ENCODE measurements at regions not wholly inside any gene's neighbourhood (a gene's known extent, or its start where the extent isn't known, plus 50 kb on each side); places are given as distances from the start of the nearest gene placed in this dataset.

GRCh38 chr6:95478941-95479340 lies 98.4 kb upstream of the MANEA start:
- FAIRE-seq (no peak), DNase-seq (ENCODE audit: insufficient read length, low spot score) (no peak)
- TF ChIP-seq SPI1 (IDR thresholded peaks at IDR 0.05; ENCODE audit: low read depth, low read length) (no peak), PAX5 (IDR thresholded peaks at IDR 0.05; ENCODE audit: insufficient read depth, low read length, severe bottlenecking) (no peak), POLR2A (IDR thresholded peaks at IDR 0.05; ENCODE audit: low read depth, low read length) (no peak), TAF1 (IDR thresholded peaks at IDR 0.05; ENCODE audit: low read depth, low read length) (no peak)

DNA sequence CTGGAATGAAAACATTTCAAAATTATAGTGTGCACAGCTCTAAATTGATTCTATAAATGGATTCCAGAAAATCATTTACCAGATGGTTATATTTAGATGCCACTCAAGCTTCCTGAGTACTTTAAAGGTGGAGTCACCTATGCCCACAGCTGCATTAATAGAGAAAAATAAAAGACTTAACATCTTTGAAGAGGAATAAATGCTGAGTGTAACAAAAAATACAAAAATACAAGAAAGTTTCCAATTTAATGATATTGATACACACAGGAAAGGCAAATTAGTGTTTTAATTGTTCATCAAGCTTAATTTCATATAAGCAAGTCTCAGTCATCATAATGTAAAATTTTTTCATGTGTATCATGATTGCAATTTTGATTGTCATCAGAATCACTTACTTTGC lies 89.5 kb upstream of the MANEA start:
- no peak for DNase-seq (ENCODE audit: insufficient read length, low spot score)
- TF ChIP-seq POLR2AphosphoS5 (IDR thresholded peaks at IDR 0.05; ENCODE audit: low read depth, low read length) = no peak
- no peak for TF ChIP-seq SPI1 (IDR thresholded peaks at IDR 0.05; ENCODE audit: low read depth, low read length)
- no peak for FAIRE-seq

- no peak for FAIRE-seq
- DNase-seq (ENCODE audit: insufficient read length, low spot score) = no peak
- no peak for TF ChIP-seq POU2F2 (IDR thresholded peaks at IDR 0.05; ENCODE audit: low read depth, low read length)
- no peak for TF ChIP-seq TAF1 (IDR thresholded peaks at IDR 0.05; ENCODE audit: low read depth, low read length)
- no peak for TF ChIP-seq POLR2A (IDR thresholded peaks at IDR 0.05; ENCODE audit: low read depth, low read length)
- no peak for TF ChIP-seq SPI1 (IDR thresholded peaks at IDR 0.05; ENCODE audit: low read depth, low read length)
- no peak for TF ChIP-seq POLR2AphosphoS5 (IDR thresholded peaks at IDR 0.05; ENCODE audit: low read depth, low read length)
Measured at GRCh38 chr6:95489185-95489863, 88.0 kb upstream of the MANEA start.

DNA sequence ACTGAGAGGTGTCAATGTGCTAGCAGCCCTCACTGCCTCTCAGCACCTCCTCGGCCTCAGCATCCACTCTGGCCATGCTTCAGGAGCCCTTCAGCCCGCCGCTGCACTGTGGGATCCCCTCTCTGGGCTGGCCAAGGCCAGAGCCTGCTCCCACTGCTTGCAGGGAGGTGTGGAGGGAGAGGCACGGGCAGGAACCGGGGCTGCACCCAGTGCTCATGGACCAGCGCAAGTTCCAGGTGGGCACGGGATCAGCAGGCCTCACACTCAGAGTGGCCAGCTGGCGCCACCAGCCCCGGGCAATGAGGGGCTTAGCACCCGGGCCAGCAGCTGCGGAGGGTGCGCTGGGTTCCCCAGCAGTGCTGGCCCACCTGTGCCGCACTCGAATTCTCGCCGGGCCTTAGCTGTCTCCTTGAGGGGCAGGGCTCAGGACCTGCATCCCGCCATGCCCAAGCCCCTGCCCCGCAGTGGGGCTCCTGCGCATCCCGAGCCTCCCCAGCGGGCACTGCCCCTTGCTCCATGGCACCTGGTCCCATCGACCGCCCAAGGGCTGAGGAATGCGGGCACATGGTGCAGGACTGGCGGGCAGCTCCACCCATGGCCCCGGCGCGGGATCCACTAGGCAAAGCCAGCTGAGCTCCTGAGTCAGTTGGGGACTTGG lies 80.4 kb upstream of the MANEA start:
- no peak for DNase-seq (ENCODE audit: insufficient read length, low spot score)
- TF ChIP-seq PAX5 (IDR thresholded peaks at IDR 0.05; ENCODE audit: insufficient read depth, low read length, severe bottlenecking) = no peak
- TF ChIP-seq POU2F2 (IDR thresholded peaks at IDR 0.05; ENCODE audit: low read depth, low read length) = no peak
- no peak for TF ChIP-seq SPI1 (IDR thresholded peaks at IDR 0.05; ENCODE audit: low read depth, low read length)
- TF ChIP-seq POLR2AphosphoS5 (IDR thresholded peaks at IDR 0.05; ENCODE audit: low read depth, low read length) = no peak
- no peak for TF ChIP-seq TAF1 (IDR thresholded peaks at IDR 0.05; ENCODE audit: low read depth, low read length)
- FAIRE-seq = no peak

DNA sequence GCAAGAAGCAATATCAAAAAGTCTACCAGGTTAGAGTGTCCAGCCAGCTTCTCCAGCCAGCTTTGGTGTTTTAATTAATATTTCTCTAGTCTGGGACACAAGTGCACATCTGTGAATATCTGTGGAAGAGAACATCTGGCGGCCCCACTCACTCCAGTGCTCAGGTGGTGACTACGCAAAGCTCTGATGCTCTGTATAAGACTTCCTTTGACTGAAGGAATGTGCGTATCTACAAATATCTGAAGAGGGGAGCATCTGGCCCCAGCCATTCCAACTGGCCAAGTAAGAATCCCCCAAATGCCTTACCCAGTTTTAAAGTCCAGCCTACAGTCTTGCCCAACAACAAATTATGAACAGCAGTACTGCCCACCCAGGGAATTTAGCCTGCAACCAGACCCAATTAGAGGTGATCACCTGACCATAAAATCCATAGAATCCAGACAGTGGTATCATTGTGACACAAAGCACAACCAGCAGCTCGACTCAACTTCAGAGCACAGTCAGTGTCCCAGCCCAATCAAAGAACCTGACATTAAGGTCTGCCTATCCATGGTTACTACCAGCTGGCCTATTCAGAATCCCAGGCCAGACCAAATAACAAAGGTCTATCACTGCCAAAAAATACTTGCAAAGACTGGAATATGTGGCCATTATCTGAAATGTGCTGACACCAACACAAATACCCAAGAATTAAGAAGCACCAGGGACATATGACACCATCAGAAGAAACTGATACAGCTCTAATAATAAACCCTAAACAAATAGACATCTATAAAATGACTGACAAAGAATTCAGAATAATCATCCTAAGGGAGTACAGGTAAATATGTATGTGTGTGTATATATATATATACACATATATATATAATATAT lies 76.1 kb upstream of the MANEA start:
- TF ChIP-seq POLR2A (IDR thresholded peaks at IDR 0.05; ENCODE audit: low read depth, low read length) (no peak), POLR2AphosphoS5 (IDR thresholded peaks at IDR 0.05; ENCODE audit: low read depth, low read length) (no peak), TAF1 (IDR thresholded peaks at IDR 0.05; ENCODE audit: low read depth, low read length) (no peak), PAX5 (IDR thresholded peaks at IDR 0.05; ENCODE audit: insufficient read depth, low read length, severe bottlenecking) (no peak), POU2F2 (IDR thresholded peaks at IDR 0.05; ENCODE audit: low read depth, low read length) (no peak), SPI1 (IDR thresholded peaks at IDR 0.05; ENCODE audit: low read depth, low read length) (no peak)
- FAIRE-seq = no peak

GRCh38 chr6:95503568-95503967 lies 73.8 kb upstream of the MANEA start:
- FAIRE-seq (no peak), DNase-seq (ENCODE audit: insufficient read length, low spot score) (no peak)
- no peak for TF ChIP-seq PAX5 (IDR thresholded peaks at IDR 0.05; ENCODE audit: insufficient read depth, low read length, severe bottlenecking)
- TF ChIP-seq TAF1 (IDR thresholded peaks at IDR 0.05; ENCODE audit: low read depth, low read length) = no peak
- no peak for TF ChIP-seq POU2F2 (IDR thresholded peaks at IDR 0.05; ENCODE audit: low read depth, low read length)
- no peak for TF ChIP-seq POLR2A (IDR thresholded peaks at IDR 0.05; ENCODE audit: low read depth, low read length)
- no peak for TF ChIP-seq SPI1 (IDR thresholded peaks at IDR 0.05; ENCODE audit: low read depth, low read length)
- TF ChIP-seq POLR2AphosphoS5 (IDR thresholded peaks at IDR 0.05; ENCODE audit: low read depth, low read length) = no peak

More for the DNA sequence above, 76.1 kb upstream of the MANEA start:
- no peak for DNase-seq (ENCODE audit: insufficient read length, low spot score)

DNA sequence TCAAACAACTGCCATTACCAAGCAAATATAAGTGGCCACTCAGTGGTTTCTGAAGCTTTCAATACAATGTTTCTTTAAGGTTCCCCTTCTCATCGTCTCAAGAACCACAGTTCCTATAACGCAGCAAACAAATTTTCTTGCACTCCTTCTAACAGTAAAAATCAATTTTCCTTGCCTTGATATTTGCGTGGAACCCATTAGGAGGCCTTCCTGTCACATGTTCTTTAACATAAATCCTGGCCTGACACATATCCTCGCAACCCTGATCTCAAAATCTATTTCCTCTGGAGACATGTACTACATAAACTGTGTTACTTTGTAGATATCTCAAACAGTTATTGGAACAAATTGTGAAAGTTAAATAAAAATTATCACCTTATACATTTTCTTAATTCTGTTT lies 65.9 kb upstream of the MANEA start:
- no peak for DNase-seq (ENCODE audit: insufficient read length, low spot score)
- no peak for FAIRE-seq

DNA sequence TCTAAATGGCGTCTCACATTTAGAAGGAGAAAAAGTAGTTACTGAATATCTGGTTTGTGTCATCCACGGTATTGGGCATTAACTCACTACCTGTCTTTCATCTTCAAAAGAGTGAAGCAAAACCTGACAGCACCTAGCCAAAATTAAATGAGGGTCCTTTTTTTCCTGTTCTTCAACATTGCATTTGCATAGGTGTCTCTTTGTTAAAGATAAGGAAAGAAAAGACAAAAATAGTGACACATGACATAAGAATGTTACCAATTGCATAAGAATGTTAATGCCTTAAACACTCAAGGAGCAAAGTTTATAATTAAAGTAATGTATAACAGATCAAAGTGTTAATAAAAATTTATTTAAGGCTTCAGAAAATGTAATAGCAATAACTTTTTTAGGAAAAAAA lies 61.4 kb upstream of the MANEA start:
- no peak for FAIRE-seq
- no peak for TF ChIP-seq POLR2A (IDR thresholded peaks at IDR 0.05; ENCODE audit: low read depth, low read length)
- no peak for TF ChIP-seq POLR2AphosphoS5 (IDR thresholded peaks at IDR 0.05; ENCODE audit: low read depth, low read length)
- no peak for TF ChIP-seq TAF1 (IDR thresholded peaks at IDR 0.05; ENCODE audit: low read depth, low read length)
- no peak for TF ChIP-seq SPI1 (IDR thresholded peaks at IDR 0.05; ENCODE audit: low read depth, low read length)
- TF ChIP-seq PAX5 (IDR thresholded peaks at IDR 0.05; ENCODE audit: insufficient read depth, low read length, severe bottlenecking) = no peak
- no peak for TF ChIP-seq POU2F2 (IDR thresholded peaks at IDR 0.05; ENCODE audit: low read depth, low read length)
- no peak for DNase-seq (ENCODE audit: insufficient read length, low spot score)

More for the DNA sequence above, 65.9 kb upstream of the MANEA start:
- TF ChIP-seq POLR2A (IDR thresholded peaks at IDR 0.05; ENCODE audit: low read depth, low read length) (no peak), POLR2AphosphoS5 (IDR thresholded peaks at IDR 0.05; ENCODE audit: low read depth, low read length) (no peak), SPI1 (IDR thresholded peaks at IDR 0.05; ENCODE audit: low read depth, low read length) (no peak), POU2F2 (IDR thresholded peaks at IDR 0.05; ENCODE audit: low read depth, low read length) (no peak), PAX5 (IDR thresholded peaks at IDR 0.05; ENCODE audit: insufficient read depth, low read length, severe bottlenecking) (no peak), TAF1 (IDR thresholded peaks at IDR 0.05; ENCODE audit: low read depth, low read length) (no peak)

DNA sequence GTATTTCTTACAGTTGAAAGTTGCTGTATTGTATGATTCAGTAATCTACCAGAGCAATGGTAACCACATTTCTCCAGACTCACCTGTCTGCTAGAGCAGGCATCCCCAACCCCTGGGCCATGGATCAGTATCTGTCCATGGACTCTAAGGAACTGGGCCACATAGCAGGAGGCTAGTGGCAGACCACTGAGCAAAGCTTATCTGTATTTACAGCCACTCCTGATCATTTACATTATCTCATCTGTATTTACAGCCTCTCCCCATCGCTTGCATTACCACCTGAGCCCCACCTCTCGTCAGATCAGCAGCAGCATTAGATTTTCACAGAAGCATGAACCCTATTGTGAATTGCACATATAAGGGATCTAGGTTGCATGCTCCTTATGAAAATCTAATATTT lies 60.3 kb upstream of the MANEA start:
- DNase-seq (ENCODE audit: insufficient read length, low spot score) (no peak), FAIRE-seq (no peak)
- TF ChIP-seq POU2F2 (IDR thresholded peaks at IDR 0.05; ENCODE audit: low read depth, low read length) = no peak
- TF ChIP-seq TAF1 (IDR thresholded peaks at IDR 0.05; ENCODE audit: low read depth, low read length) = no peak
- no peak for TF ChIP-seq SPI1 (IDR thresholded peaks at IDR 0.05; ENCODE audit: low read depth, low read length)
- no peak for TF ChIP-seq POLR2A (IDR thresholded peaks at IDR 0.05; ENCODE audit: low read depth, low read length)
- TF ChIP-seq PAX5 (IDR thresholded peaks at IDR 0.05; ENCODE audit: insufficient read depth, low read length, severe bottlenecking) = no peak
- TF ChIP-seq POLR2AphosphoS5 (IDR thresholded peaks at IDR 0.05; ENCODE audit: low read depth, low read length) = no peak

All from GM12891 (cell line).